Heart left ventricle (tissue), 13 donors: ENCODE measurements at regions not wholly inside any gene's neighbourhood (a gene's known extent, or its start where the extent isn't known, plus 50 kb on each side); places are given as distances from the start of the nearest gene placed in this dataset.

Source experiments
- POLR2A ChIP-seq, 2 donors: fragments of 450-650 bp; IDR thresholded peaks; one replicate each; pipeline ENCODE4 v1.6.1; 2017; ENCODE audit warnings: antibody characterized with exemption in 2 of 2, mild to moderate bottlenecking in 2 of 2, moderate library complexity in 2 of 2
- TF ChIP-seq, protein P1 (sequence below), 12 donors: fragments of 200-600 bp; sonication (generic) in 4 of 12; IDR thresholded peaks; one replicate each; pipeline versions ENCODE4 v1.5.0 to v1.8.0; 2018 to 2022; ENCODE audit warnings: antibody characterized with exemption in 12 of 12, mild to moderate bottlenecking in 5 of 12
- donor health status: ischemic (EF 13 %, LVEDD 7.1; RV severe dilation, severe dysfunction).
- donor health status: DM: no; HTN: yes; CAD: no.
- donor health status: DM: no; HTN: no; CAD: no.
- donor health status: ischemic (EF 25% LVEDD 6.9; RV normal size, moderate dysfunction).
- donor health status: ischemic (EF 25% LVEDD 5.7; RV mildly dilated, moderate dysfunction).
- donor health status: ischemic (EF 35%, LVEDD 5.7; RV mildly dilated, moderate dysfunction).
- donor health status: nonischemic (EF 11% LVEDD 7.7; RV severe dilation, severe dysfunction).
- donor health status: DM: yes; HTN: yes; CAD: no.
- donor health status: PGD.
- donor health status: ischemic (EF 29% LVEDD 5.4; RV normal size, mild dysfunction).
- donor health status: nonischemic (EF 23%, LVEDD 6.1; RV moderate dilation, normal function).

DNA sequence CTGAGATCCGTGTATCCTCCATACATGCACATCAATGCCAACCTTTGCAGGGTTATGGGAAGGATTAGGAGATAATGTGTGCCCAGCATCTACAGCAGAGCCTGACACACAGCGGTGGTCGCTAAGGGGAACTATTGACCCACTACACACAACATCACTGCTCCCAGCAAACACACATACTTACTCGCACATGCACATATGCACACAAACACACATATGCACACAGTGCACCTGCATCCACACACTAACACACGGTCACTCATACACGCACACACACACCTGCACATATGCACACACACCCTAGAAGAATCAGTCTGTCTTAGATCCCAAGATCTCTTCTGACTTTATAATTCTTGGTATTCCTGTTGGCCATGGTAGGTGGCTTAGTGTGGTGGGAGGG is 118.3 kb downstream of the GYPC start:
- TF ChIP-seq, protein P1, sequence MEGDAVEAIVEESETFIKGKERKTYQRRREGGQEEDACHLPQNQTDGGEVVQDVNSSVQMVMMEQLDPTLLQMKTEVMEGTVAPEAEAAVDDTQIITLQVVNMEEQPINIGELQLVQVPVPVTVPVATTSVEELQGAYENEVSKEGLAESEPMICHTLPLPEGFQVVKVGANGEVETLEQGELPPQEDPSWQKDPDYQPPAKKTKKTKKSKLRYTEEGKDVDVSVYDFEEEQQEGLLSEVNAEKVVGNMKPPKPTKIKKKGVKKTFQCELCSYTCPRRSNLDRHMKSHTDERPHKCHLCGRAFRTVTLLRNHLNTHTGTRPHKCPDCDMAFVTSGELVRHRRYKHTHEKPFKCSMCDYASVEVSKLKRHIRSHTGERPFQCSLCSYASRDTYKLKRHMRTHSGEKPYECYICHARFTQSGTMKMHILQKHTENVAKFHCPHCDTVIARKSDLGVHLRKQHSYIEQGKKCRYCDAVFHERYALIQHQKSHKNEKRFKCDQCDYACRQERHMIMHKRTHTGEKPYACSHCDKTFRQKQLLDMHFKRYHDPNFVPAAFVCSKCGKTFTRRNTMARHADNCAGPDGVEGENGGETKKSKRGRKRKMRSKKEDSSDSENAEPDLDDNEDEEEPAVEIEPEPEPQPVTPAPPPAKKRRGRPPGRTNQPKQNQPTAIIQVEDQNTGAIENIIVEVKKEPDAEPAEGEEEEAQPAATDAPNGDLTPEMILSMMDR (IDR thresholded peaks at IDR 0.05) = no peak
- no peak for TF ChIP-seq POLR2A (IDR thresholded peaks at IDR 0.05)
